BLaER1 (cell line): ENCODE measurements at regions not wholly inside any gene's neighbourhood (a gene's known extent, or its start where the extent isn't known, plus 50 kb on each side); places are given as distances from the start of the nearest gene placed in this dataset.
"Not testable (repeated sequence)": the region's sequence is repeated elsewhere in the genome, so short reads cannot be mapped to it uniquely, and the experiment has no call there.

Source experiments
- H3K27ac ChIP-seq: shearing (Covaris generic); formaldehyde crosslinking; 2 replicates; pipeline ENCODE4 v1.8.1; 2022
- H3K27me3 ChIP-seq: shearing (Covaris generic); formaldehyde crosslinking; 2 replicates; pipeline ENCODE4 v1.8.1; 2022
- H3K36me3 ChIP-seq: shearing (Covaris generic); formaldehyde crosslinking; 2 replicates; pipeline ENCODE4 v1.8.1; 2022
- H3K4me1 ChIP-seq: shearing (Covaris generic); formaldehyde crosslinking; 2 replicates; pipeline ENCODE4 v1.8.1; 2022
- H3K4me2 ChIP-seq: shearing (Covaris generic); formaldehyde crosslinking; 2 replicates; pipeline ENCODE4 v1.8.1; 2022
- H3K4me3 ChIP-seq: shearing (Covaris generic); formaldehyde crosslinking; 2 replicates; pipeline ENCODE4 v1.8.1; 2022
- H3K9ac ChIP-seq: shearing (Covaris generic); formaldehyde crosslinking; 2 replicates; pipeline ENCODE4 v1.8.1; 2022
- H3K9me3 ChIP-seq: shearing (Covaris generic); formaldehyde crosslinking; 2 replicates; pipeline ENCODE4 v1.8.1; 2022
- H4K20me1 ChIP-seq: shearing (Covaris generic); formaldehyde crosslinking; 2 replicates; pipeline ENCODE4 v1.8.1; 2022
- Cebpa-rat ChIP-seq: shearing (Covaris generic); IDR thresholded peaks from 2 replicates; pipeline ENCODE4 v1.8.1; 2022

DNA sequence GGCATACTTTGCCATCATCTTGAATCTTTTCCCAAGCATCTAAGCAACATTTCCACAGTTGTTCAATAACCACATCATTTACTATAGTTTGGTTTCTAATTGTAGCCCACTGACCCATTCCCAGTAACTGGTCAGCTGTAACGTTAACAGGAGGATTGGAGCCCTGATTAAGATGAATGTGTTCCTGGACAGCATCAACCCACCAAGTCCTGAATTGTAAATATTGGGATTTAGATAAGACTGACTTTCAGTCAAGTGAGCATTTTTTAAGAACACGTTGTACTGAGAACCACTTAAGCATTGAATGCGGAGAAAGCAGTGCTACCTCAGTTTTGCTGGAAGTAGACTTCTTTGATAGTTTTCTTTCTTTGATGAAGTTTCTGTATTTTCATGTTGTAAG, 53.3 kb upstream of the ARL4D start:
- H3K4me1 ChIP-seq, H4K20me1 ChIP-seq, H3K4me2 ChIP-seq, H3K9ac ChIP-seq, H3K4me3 ChIP-seq, H3K27ac ChIP-seq, H3K27me3 ChIP-seq: not testable (repeated sequence)
- H3K9me3 ChIP-seq: peaks cover 47% of the 10 kb centered on the region
- H3K36me3 ChIP-seq: peaks cover 32% of the 10 kb centered on the region

DNA sequence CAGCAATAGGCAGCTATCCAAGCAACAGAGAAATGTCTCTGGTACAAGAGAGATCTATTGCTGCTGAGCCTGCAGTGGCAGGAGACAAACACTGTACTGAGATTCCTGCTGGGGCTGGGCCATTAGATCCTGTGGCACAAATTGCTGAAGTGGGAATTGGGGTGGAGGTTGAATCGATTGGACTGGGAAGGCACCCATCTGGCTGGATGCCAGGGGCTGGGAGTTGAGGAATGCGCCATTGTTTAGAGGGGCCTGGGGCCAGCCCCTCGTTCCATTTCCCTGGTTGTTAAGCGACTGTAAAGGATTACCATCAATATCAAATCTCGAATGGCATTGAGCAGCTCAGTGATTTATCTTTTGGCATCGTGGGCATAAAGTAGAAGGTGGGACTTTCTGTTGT, 54.1 kb upstream of the ARL4D start:
- no peaks in the 10 kb centered on the region for H3K27me3 ChIP-seq
- no peak overlapping the region for H3K27ac ChIP-seq
- no peak overlapping the region for H3K4me3 ChIP-seq
- peaks cover 27% of the 10 kb centered on the region for H3K36me3 ChIP-seq
- TF ChIP-seq Cebpa-rat: no peak
- H4K20me1 ChIP-seq: no peaks in the 10 kb centered on the region
- H3K4me1 ChIP-seq: no peaks in the 10 kb centered on the region
- no peak overlapping the region for H3K4me2 ChIP-seq
- peaks cover 39% of the 10 kb centered on the region for H3K9me3 ChIP-seq
- H3K9ac ChIP-seq: no peak overlapping the region

DNA sequence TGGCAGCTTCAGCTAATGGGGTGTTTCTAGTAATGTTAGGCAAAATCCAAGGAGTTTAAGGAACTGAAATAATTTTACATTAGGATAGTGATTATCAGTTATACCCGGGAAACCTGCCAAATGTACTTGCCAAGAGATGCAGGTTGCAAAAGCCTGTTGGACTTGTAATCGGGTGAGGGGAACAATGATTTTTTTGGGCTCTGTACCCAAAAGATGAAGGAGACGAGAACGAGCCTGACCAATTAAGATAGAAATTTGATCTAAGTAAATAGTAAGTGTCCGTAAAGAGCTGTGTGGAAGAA, 56.3 kb upstream of the ARL4D start:
- Histone ChIP-seq H3K27me3 (no peaks in the 10 kb centered on the region), H3K4me1 (peaks cover 11% of the 10 kb centered on the region; the same call in 1 of the 2 replicates), H3K27ac (no peak overlapping the region), H3K9ac (peak overlapping the region; percentile 21; the same call in 1 of the 2 replicates), H3K9me3 (peaks cover 17% of the 10 kb centered on the region), H3K36me3 (peaks cover 6% of the 10 kb centered on the region; the same call in 1 of the 2 replicates), H3K4me3 (no peak overlapping the region), H3K4me2 (no peak overlapping the region), H4K20me1 (no peaks in the 10 kb centered on the region)
- no peak for TF ChIP-seq Cebpa-rat

- peaks cover 11% of the 10 kb centered on the region for H3K9me3 ChIP-seq
- H3K27ac ChIP-seq: no peak overlapping the region
- H3K27me3 ChIP-seq: no peaks in the 10 kb centered on the region
- no peak for TF ChIP-seq Cebpa-rat
- 0 out of 2 replicates have a peak, but pooled peaks cover under 1% of the 10 kb centered on the region for H3K36me3 ChIP-seq
- H3K4me2 ChIP-seq: no peak overlapping the region
- H3K9ac ChIP-seq: peak overlapping the region; percentile 21; the same call in 1 of the 2 replicates
- no peaks in the 10 kb centered on the region for H4K20me1 ChIP-seq
- H3K4me3 ChIP-seq: no peak overlapping the region
- peaks cover 11% of the 10 kb centered on the region; the same call in 1 of the 2 replicates for H3K4me1 ChIP-seq
Observed at GRCh38 chr17:43341715-43342588, 56.8 kb upstream of the ARL4D start.

GRCh38 chr17:43338886-43339516, 59.8 kb upstream of the ARL4D start:
- peaks cover 24% of the 10 kb centered on the region for H3K4me1 ChIP-seq
- H3K36me3 ChIP-seq: no peaks in the 10 kb centered on the region
- no peak overlapping the region for H3K9ac ChIP-seq
- TF ChIP-seq Cebpa-rat: no peak
- no peak overlapping the region for H3K4me3 ChIP-seq
- no peaks in the 10 kb centered on the region for H3K27me3 ChIP-seq
- H4K20me1 ChIP-seq: no peaks in the 10 kb centered on the region
- H3K9me3 ChIP-seq: no peaks in the 10 kb centered on the region
- no peak overlapping the region for H3K27ac ChIP-seq
- H3K4me2 ChIP-seq: peak overlapping the region; percentile 52; the same call in 1 of the 2 replicates

- no peak overlapping the region for H3K27ac ChIP-seq
- H3K9ac ChIP-seq: no peak overlapping the region
- H3K4me2 ChIP-seq: no peak overlapping the region
- H3K4me3 ChIP-seq: no peak overlapping the region
- peaks cover 35% of the 10 kb centered on the region for H3K4me1 ChIP-seq
- no peaks in the 10 kb centered on the region for H4K20me1 ChIP-seq
- H3K36me3 ChIP-seq: no peaks in the 10 kb centered on the region
- no peaks in the 10 kb centered on the region for H3K27me3 ChIP-seq
- no peaks in the 10 kb centered on the region for H3K9me3 ChIP-seq
- TF ChIP-seq Cebpa-rat: no peak
Observed at GRCh38 chr17:43337684-43338428, 60.9 kb upstream of the ARL4D start.

GRCh38 chr17:43334738-43335402, 63.9 kb upstream of the ARL4D start:
- Histone ChIP-seq H3K27ac (peak overlapping the region; percentile 53), H3K9ac (peak overlapping the region; percentile 42; the same call in 1 of the 2 replicates), H3K27me3 (no peaks in the 10 kb centered on the region), H3K9me3 (no peaks in the 10 kb centered on the region), H3K36me3 (no peaks in the 10 kb centered on the region), H3K4me2 (peak overlapping the region; percentile 84), H3K4me3 (no peak overlapping the region), H3K4me1 (peaks cover 35% of the 10 kb centered on the region), H4K20me1 (no peaks in the 10 kb centered on the region)
- TF ChIP-seq Cebpa-rat: no peak

DNA sequence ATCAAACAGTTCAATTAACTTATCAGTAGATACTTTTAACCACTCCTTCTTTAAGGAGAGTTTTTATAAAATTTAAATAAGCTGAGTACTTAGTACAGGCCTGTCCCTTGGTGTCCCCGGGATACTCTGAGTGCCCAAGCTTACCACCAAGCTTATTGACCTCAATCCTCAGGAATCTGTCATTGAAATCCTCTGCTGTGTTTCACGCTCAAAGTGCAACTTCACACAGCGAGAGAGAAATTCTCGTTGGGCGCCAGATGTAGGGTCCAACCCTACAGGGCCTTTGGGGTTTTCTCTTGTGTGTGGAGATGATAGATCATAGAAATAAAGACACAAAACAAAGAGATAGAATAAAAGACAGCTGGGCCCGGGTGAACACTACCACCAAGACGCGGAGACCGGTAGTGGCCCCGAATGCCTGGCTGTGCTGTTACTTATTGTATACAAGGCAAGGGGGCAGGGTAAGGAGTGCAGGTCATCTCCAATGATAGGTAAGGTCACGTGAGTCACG, 65.3 kb upstream of the ARL4D start:
- TF ChIP-seq Cebpa-rat: no peak
- H3K4me1 ChIP-seq: peaks cover 31% of the 10 kb centered on the region
- peak overlapping the region; percentile 52 for H3K27ac ChIP-seq
- H3K4me2 ChIP-seq: peak overlapping the region; percentile 84
- H3K36me3 ChIP-seq: no peaks in the 10 kb centered on the region
- H4K20me1 ChIP-seq: no peaks in the 10 kb centered on the region
- H3K9ac ChIP-seq: peak overlapping the region; percentile 53
- no peaks in the 10 kb centered on the region for H3K9me3 ChIP-seq
- H3K4me3 ChIP-seq: peak overlapping the region; percentile 51
- no peaks in the 10 kb centered on the region for H3K27me3 ChIP-seq

- Histone ChIP-seq H4K20me1 (no peaks in the 10 kb centered on the region), H3K9ac (0 out of 2 replicates have a peak overlapping the region, but pooled peaks have one; percentile 22), H3K4me3 (no peak overlapping the region), H3K4me2 (no peak overlapping the region), H3K4me1 (peaks cover 24% of the 10 kb centered on the region), H3K9me3 (no peaks in the 10 kb centered on the region), H3K36me3 (no peaks in the 10 kb centered on the region), H3K27me3 (no peaks in the 10 kb centered on the region), H3K27ac (no peak overlapping the region; the same call in 1 of the 2 replicates)
- TF ChIP-seq Cebpa-rat: no peak
Observed at GRCh38 chr17:43332230-43332629, 66.6 kb upstream of the ARL4D start.
